GM12878 (cell line): ENCODE measurements at regions not wholly inside any gene's neighbourhood (a gene's known extent, or its start where the extent isn't known, plus 50 kb on each side); places are given as distances from the start of the nearest gene placed in this dataset.
A peak's percentile ranks its signal among the peaks of the same experiment; 100 is the strongest.

Experiments
- ATAC-seq: fragments of 200-7000 bp; cut with Tn5 transposase; 3 replicates; pipeline ENCODE4 v1.9.1; 2020; ENCODE audit warnings: mild to moderate bottlenecking, moderate library complexity
- BruUV-seq: library from RNA; stranded (reverse); fragments of 400-500 nt; replicated peaks from 2 replicates; lab custom pipeline; 2021; lab: Mats Ljungman, UMichigan
- CTCF ChIA-PET: fragments of 300-600 bp; sonication (Branson Sonifier 250); formaldehyde crosslinking; extraction: SDS; loops from one replicate; lab custom pipeline; 2021; ENCODE audit warnings: inconsistent platforms; lab: Yijun Ruan, JAX
- POLR2A ChIA-PET: fragments of 350-600 bp; formaldehyde crosslinking; extraction: SDS; loops from one replicate; lab custom pipeline; 2021; ENCODE audit warnings: inconsistent platforms; lab: Charles Lee
- RAD21 ChIA-PET: fragments of 300-600 bp; sonication (Branson Sonifier 250); formaldehyde crosslinking; loops from one replicate; lab custom pipeline; 2023; ENCODE audit warnings: antibody characterized with exemption; ENCODE audit not compliant: unreplicated experiment; lab: Charles Lee
- SMC1A ChIA-PET: fragments of 300-600 bp; sonication (Branson Sonifier 250); formaldehyde crosslinking; loops from one replicate; lab custom pipeline; 2023; ENCODE audit not compliant: unreplicated experiment, uncharacterized antibody; lab: Charles Lee
- DNase-seq: peaks from one replicate; pipeline ENCODE4 v3.0.0-alpha.2; 2011; ENCODE audit warnings: low read depth, low spot score
- FAIRE-seq: peaks from 3 replicates; lab custom pipeline; 2011; peaks lifted over from hg19 to GRCh38; lab: Jason Lieb, UNC
- H2AFZ ChIP-seq: 2 replicates; pipeline ENCODE4 v1.6.0; 2011; ENCODE audit warnings: low read depth, low read length, control low read depth; ENCODE audit not compliant: control insufficient read depth
- H3K27ac ChIP-seq: 2 replicates; pipeline ENCODE4 v1.5.1; 2011; ENCODE audit warnings: control low read depth; ENCODE audit not compliant: control insufficient read depth, insufficient read depth
- H3K27me3 ChIP-seq, 2 experiments: replicated peaks in 1 of 2; 2 replicates each; pipeline versions ENCODE4 v1.6.0 to v1.6.1; 2011; ENCODE audit warnings: low read length in 1 of 2; ENCODE audit not compliant: control insufficient read depth in 2 of 2, insufficient read depth in 2 of 2
- H3K36me3 ChIP-seq, 2 experiments: 2 replicates each; pipeline ENCODE4 v1.5.1; 2011; ENCODE audit warnings: low read length in 1 of 2; ENCODE audit not compliant: control insufficient read depth in 2 of 2, insufficient read depth in 2 of 2
- H3K4me1 ChIP-seq: 2 replicates; pipeline ENCODE4 v1.6.1; 2011; ENCODE audit warnings: mild to moderate bottlenecking, low read length, moderate library complexity, mixed read lengths; ENCODE audit not compliant: control insufficient read depth, insufficient read depth
- H3K4me2 ChIP-seq: 2 replicates; pipeline ENCODE4 v1.6.0; 2011; ENCODE audit warnings: control low read depth; ENCODE audit not compliant: control insufficient read depth, insufficient read depth
- H3K4me3 ChIP-seq: fragments of 200-600 bp; sonication (generic); 2 replicates; pipeline ENCODE4 v1.5.1; 2016
- H3K79me2 ChIP-seq: 2 replicates; pipeline ENCODE4 v1.6.0; 2011; ENCODE audit warnings: low read length; ENCODE audit not compliant: control insufficient read depth, insufficient read depth
- H3K9ac ChIP-seq: 2 replicates; pipeline ENCODE4 v1.8.0; 2011; ENCODE audit warnings: low read length, control low read depth, mixed read lengths; ENCODE audit not compliant: control insufficient read depth, insufficient read depth
- H3K9me3 ChIP-seq: replicated peaks from 3 replicates; pipeline ENCODE4 v1.5.1; 2011; ENCODE audit warnings: mild to moderate bottlenecking, low read length; ENCODE audit not compliant: control insufficient read depth, insufficient read depth
- H4K20me1 ChIP-seq: 2 replicates; pipeline ENCODE4 v1.6.0; 2011; ENCODE audit not compliant: control insufficient read depth, insufficient read depth
- BCL11A ChIP-seq: IDR thresholded peaks from 2 replicates; pipeline ENCODE4 v1.6.1; 2011; ENCODE audit warnings: low read depth, low read length
- CREB1 ChIP-seq: IDR thresholded peaks from 2 replicates; pipeline ENCODE4 v1.6.1; 2012; ENCODE audit warnings: low read depth, mild to moderate bottlenecking, inconsistent platforms
- IKZF1 ChIP-seq: fragments of 450-650 bp; conservative IDR thresholded peaks from 2 replicates; pipeline ENCODE4 v1.6.1; 2017; ENCODE audit warnings: antibody characterized with exemption, mild to moderate bottlenecking
- MYB ChIP-seq: fragments of 150-350 bp; IDR thresholded peaks from 2 replicates; pipeline ENCODE4 v1.6.1; 2014; ENCODE audit warnings: mild to moderate bottlenecking, low read depth, low read length, borderline replicate concordance
- PAX8 ChIP-seq: fragments of 450-650 bp; IDR thresholded peaks from 2 replicates; pipeline ENCODE4 v1.6.1; 2017; ENCODE audit warnings: mild to moderate bottlenecking, moderate library complexity
- POLR2A ChIP-seq: IDR thresholded peaks from 2 replicates; pipeline ENCODE4 v1.6.1; 2011; ENCODE audit warnings: low read depth, mild to moderate bottlenecking, low read length
- RELA ChIP-seq: fragments of 450-650 bp; IDR thresholded peaks from 2 replicates; pipeline ENCODE4 v1.8.0; 2014; ENCODE audit warnings: borderline replicate concordance; ENCODE audit not compliant: partially characterized antibody
- SP1 ChIP-seq: IDR thresholded peaks from one replicate; pipeline ENCODE4 v1.6.1; 2011; ENCODE audit warnings: low read depth, low read length
- SREBF2 ChIP-seq: IDR thresholded peaks from 2 replicates; pipeline ENCODE4 v1.6.1; 2012; ENCODE audit warnings: mild to moderate bottlenecking, low read length
- TBL1XR1 ChIP-seq: IDR thresholded peaks from 2 replicates; pipeline ENCODE4 v1.6.1; 2012; ENCODE audit warnings: low read depth, low read length, improper control_type of control experiment
- TCF12 ChIP-seq: IDR thresholded peaks from 2 replicates; pipeline ENCODE4 v1.6.1; 2011; ENCODE audit warnings: low read depth, mild to moderate bottlenecking, low read length
- YBX1 ChIP-seq: fragments of 450-650 bp; IDR thresholded peaks from 2 replicates; pipeline ENCODE4 v1.6.1; 2016; ENCODE audit warnings: antibody characterized with exemption
- WGBS: methylation state at CpG from one replicate; pipeline ENCODE4 v1.1.6; 2016; ENCODE audit warnings: low lambda C conversion rate; ENCODE audit not compliant: insufficient replicate concordance, insufficient coverage; ENCODE audit errors: missing lambda C conversion rate; 5-methylcytosine and 5-hydroxymethylcytosine counted together
- in situ Hi-C: fragments of 300-500 bp; cut with MboI; formaldehyde crosslinking; loops from 9 replicates; pipeline ENCODE4 v1.14.3; 2018; ENCODE audit warnings: mixed read lengths
- intact Hi-C: fragments of 100-400 bp; cut with micrococcal nuclease; formaldehyde crosslinking; loops from one replicate; pipeline ENCODE4 v1.14.2; 2022; ENCODE audit not compliant: unreplicated experiment
- TF ChIP-seq, protein P1 (sequence below): IDR thresholded peaks from 2 replicates; pipeline ENCODE4 v1.6.1; 2012; ENCODE audit warnings: improper control_type of control experiment, low read depth, low read length; ENCODE audit not compliant: insufficient replicate concordance

DNA sequence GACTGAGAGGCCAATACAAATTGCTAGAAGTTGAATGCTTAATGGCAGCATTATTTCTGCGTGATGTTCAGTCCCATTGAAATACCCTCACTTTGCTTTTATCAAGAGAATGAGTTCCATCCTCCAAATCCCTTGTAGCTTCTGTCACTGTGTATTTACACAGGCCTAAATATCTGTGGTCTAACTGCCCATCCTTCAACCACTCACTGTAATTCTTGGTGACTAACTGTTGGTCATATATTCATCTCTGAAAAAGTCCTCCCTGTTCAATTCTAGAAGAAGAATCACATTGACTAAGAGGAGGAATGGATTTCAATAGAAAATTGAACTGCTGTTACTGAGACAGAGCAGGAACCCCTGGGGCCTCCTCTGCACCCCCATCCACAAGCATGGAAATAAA, 74.2 kb upstream of the L3MBTL4 start:
- Histone ChIP-seq H4K20me1 (no peaks in the 10 kb centered on the region), H2AFZ (no peak overlapping the region), H3K27me3 (peaks cover 0 to 2% of the 10 kb centered on the region in 2 experiments; a peak in 1 of 4 replicates), H3K79me2 (no peaks in the 10 kb centered on the region), H3K4me2 (no peak overlapping the region), H3K36me3 (no peaks in the 10 kb centered on the region), H3K9ac (no peak overlapping the region), H3K27ac (no peak overlapping the region), H3K4me1 (no peaks in the 10 kb centered on the region), H3K4me3 (no peak overlapping the region), H3K9me3 (no peaks in the 10 kb centered on the region)
- WGBS = 0% methylated on average over 1 of the region's 1 CpG
- no peak for FAIRE-seq
- TF ChIP-seq CREB1 (no peak), RELA (no peak), TCF12 (no peak)
- ChIA-PET CTCF (no interaction called here), SMC1A (interaction anchor here (0.5 kb wide), 1 partner anchor 234 kb away, joined by 3 read pairs; no protein-coding TSS in a partner anchor), RAD21 (no interaction called here), POLR2A (no interaction called here)
- in situ Hi-C loops = no loop called here
- DNase-seq = no peak
- no TSS peak for BruUV-seq
- intact Hi-C loops = no loop called here
- ATAC-seq = no peak

DNA sequence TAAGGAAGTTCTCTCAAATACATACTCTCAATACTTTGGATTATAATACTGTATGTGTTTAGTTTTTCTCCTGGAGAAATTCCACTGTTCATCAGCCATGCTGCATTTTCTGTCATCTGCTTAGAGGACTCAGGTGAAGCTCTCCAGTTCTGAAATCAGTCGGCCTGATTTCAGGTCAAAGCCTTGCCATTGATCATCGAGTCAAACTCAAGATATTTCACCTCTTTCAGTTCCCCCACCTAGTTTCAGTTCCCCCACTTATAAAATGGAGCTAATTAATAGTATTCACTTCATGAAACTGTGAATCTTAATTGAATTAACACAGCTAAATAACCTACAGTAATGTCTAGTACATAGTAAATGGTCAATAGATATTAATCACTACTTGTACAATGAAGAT, 75.3 kb upstream of the L3MBTL4 start:
- WGBS = 0% methylated on average over 2 of the region's 2 CpGs
- TF ChIP-seq, protein P1, sequence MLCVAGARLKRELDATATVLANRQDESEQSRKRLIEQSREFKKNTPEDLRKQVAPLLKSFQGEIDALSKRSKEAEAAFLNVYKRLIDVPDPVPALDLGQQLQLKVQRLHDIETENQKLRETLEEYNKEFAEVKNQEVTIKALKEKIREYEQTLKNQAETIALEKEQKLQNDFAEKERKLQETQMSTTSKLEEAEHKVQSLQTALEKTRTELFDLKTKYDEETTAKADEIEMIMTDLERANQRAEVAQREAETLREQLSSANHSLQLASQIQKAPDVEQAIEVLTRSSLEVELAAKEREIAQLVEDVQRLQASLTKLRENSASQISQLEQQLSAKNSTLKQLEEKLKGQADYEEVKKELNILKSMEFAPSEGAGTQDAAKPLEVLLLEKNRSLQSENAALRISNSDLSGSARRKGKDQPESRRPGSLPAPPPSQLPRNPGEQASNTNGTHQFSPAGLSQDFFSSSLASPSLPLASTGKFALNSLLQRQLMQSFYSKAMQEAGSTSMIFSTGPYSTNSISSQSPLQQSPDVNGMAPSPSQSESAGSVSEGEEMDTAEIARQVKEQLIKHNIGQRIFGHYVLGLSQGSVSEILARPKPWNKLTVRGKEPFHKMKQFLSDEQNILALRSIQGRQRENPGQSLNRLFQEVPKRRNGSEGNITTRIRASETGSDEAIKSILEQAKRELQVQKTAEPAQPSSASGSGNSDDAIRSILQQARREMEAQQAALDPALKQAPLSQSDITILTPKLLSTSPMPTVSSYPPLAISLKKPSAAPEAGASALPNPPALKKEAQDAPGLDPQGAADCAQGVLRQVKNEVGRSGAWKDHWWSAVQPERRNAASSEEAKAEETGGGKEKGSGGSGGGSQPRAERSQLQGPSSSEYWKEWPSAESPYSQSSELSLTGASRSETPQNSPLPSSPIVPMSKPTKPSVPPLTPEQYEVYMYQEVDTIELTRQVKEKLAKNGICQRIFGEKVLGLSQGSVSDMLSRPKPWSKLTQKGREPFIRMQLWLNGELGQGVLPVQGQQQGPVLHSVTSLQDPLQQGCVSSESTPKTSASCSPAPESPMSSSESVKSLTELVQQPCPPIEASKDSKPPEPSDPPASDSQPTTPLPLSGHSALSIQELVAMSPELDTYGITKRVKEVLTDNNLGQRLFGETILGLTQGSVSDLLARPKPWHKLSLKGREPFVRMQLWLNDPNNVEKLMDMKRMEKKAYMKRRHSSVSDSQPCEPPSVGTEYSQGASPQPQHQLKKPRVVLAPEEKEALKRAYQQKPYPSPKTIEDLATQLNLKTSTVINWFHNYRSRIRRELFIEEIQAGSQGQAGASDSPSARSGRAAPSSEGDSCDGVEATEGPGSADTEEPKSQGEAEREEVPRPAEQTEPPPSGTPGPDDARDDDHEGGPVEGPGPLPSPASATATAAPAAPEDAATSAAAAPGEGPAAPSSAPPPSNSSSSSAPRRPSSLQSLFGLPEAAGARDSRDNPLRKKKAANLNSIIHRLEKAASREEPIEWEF = no peak
- TF ChIP-seq BCL11A = peak; percentile 20; the same call in 1 of the 2 replicates
- no peak for TF ChIP-seq POLR2A
- TF ChIP-seq SREBF2 = no peak
- no peak for TF ChIP-seq YBX1
- no peak for TF ChIP-seq TBL1XR1
- no peak for TF ChIP-seq IKZF1
- no peak for TF ChIP-seq SP1
- no peak for TF ChIP-seq MYB
- TF ChIP-seq PAX8 = no peak

More for the DNA sequence above, 75.3 kb upstream of the L3MBTL4 start:
- FAIRE-seq = no peak
- H3K9me3 ChIP-seq = no peaks in the 10 kb centered on the region
- peaks cover 0 to 2% of the 10 kb centered on the region in 2 experiments; a peak in 1 of 4 replicates for H3K27me3 ChIP-seq
- no peak overlapping the region for H3K9ac ChIP-seq
- ChIA-PET CTCF (no interaction called here), POLR2A (no interaction called here), SMC1A (no interaction called here), RAD21 (no interaction called here)
- intact Hi-C loops (no loop called here), in situ Hi-C loops (no loop called here)
- no peaks in the 10 kb centered on the region for H3K36me3 ChIP-seq
- no peaks in the 10 kb centered on the region for H4K20me1 ChIP-seq
- no peak overlapping the region for H3K27ac ChIP-seq
- no peak for DNase-seq
- no peak for ATAC-seq
- H3K4me3 ChIP-seq = no peak overlapping the region
- H3K79me2 ChIP-seq = no peaks in the 10 kb centered on the region
- no peaks in the 10 kb centered on the region for H3K4me1 ChIP-seq
- BruUV-seq = no TSS peak
- no peak overlapping the region for H2AFZ ChIP-seq
- H3K4me2 ChIP-seq = no peak overlapping the region
